ENCODE measurements at regions not wholly inside any gene's neighbourhood (a gene's known extent, or its start where the extent isn't known, plus 50 kb on each side); places are given as distances from the start of the nearest gene placed in this dataset.

DNA sequence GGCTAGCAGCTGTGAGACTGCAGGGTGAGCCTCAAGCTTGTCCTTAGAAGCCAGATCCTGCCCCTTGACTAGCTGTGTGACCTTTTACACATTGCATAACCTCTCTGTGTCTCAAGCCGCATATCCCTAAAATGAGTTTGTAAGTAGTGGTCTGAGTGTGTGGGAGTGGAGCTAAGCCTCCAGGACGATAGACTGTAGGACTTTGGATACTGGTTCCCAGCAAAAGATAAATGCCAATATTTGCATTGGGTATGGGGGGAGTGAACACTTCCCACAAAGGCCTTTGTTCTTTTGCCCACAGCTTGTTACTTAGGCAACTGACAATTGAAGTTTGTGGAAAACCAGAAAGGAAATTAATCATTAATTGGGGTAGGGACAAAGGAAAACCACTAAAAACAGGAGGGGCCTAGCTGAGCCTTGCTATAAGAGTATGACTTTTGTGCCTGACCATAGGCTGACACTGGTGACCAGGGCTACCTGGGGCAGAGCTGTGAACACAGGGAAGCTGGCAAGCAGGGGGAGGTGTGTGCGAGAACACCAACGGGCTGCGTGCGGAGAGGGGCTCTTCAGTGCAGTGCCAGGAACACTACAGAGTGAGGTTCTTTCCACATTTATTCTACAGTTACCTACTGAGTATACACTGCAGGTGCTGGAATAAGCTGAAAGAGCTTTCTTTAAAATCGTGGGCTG, 102.4 kb upstream of the ETV3 start:
- H3K4me3 Mint-ChIP-seq = no peak overlapping the region
- TF ChIP-seq, protein P1, sequence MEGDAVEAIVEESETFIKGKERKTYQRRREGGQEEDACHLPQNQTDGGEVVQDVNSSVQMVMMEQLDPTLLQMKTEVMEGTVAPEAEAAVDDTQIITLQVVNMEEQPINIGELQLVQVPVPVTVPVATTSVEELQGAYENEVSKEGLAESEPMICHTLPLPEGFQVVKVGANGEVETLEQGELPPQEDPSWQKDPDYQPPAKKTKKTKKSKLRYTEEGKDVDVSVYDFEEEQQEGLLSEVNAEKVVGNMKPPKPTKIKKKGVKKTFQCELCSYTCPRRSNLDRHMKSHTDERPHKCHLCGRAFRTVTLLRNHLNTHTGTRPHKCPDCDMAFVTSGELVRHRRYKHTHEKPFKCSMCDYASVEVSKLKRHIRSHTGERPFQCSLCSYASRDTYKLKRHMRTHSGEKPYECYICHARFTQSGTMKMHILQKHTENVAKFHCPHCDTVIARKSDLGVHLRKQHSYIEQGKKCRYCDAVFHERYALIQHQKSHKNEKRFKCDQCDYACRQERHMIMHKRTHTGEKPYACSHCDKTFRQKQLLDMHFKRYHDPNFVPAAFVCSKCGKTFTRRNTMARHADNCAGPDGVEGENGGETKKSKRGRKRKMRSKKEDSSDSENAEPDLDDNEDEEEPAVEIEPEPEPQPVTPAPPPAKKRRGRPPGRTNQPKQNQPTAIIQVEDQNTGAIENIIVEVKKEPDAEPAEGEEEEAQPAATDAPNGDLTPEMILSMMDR (IDR thresholded peaks at IDR 0.05) = no peak
- POLR2A ChIA-PET = no interaction called here
- H3K9me3 Mint-ChIP-seq = no peaks in the 10 kb centered on the region
- no peaks in the 10 kb centered on the region for H3K36me3 Mint-ChIP-seq (ENCODE audit: low read depth)
- CTCF ChIA-PET = no interaction called here
- intact Hi-C loops (cut with micrococcal nuclease) = no loop called here
- no peak for ATAC-seq
- no peak overlapping the region for H3K27ac Mint-ChIP-seq
- no peak for DNase-seq
- peaks cover 12% of the 10 kb centered on the region for H3K27me3 Mint-ChIP-seq
- no peaks in the 10 kb centered on the region for H3K4me1 Mint-ChIP-seq (ENCODE audit: low read depth)

DNA sequence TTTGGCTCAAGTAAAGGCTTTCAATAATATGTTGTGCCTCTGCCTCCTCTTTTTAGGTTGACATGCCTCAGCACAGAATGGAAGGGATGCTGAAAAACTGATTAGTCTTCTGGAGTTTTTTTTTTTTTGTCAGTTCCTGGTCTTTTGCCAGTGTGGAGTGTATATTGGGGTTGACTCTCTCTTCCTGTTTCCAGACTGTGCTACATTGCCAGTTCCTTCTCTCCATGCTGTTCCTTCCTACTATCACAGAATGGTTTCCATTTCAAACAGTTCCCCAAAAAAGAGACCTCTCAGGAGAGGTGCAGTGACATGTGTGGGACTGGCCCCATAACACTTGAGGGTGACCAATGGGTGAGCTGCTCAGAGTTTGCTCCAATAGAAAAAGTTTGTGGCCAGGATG, 101.7 kb upstream of the ETV3 start:
- no peaks in the 10 kb centered on the region for H3K4me1 Mint-ChIP-seq (ENCODE audit: low read depth)
- peaks cover 8% of the 10 kb centered on the region for H3K27me3 Mint-ChIP-seq
- no peaks in the 10 kb centered on the region for H3K9me3 Mint-ChIP-seq
- no peaks in the 10 kb centered on the region for H3K36me3 Mint-ChIP-seq (ENCODE audit: low read depth)
- no peak for DNase-seq
- no peak for ATAC-seq
- ChIA-PET CTCF (no interaction called here), POLR2A (no interaction called here)
- H3K4me3 Mint-ChIP-seq = no peak overlapping the region
- TF ChIP-seq, protein P1 (IDR thresholded peaks at IDR 0.05) = no peak
- H3K27ac Mint-ChIP-seq = no peak overlapping the region
- intact Hi-C loops (cut with micrococcal nuclease) = no loop called here

DNA sequence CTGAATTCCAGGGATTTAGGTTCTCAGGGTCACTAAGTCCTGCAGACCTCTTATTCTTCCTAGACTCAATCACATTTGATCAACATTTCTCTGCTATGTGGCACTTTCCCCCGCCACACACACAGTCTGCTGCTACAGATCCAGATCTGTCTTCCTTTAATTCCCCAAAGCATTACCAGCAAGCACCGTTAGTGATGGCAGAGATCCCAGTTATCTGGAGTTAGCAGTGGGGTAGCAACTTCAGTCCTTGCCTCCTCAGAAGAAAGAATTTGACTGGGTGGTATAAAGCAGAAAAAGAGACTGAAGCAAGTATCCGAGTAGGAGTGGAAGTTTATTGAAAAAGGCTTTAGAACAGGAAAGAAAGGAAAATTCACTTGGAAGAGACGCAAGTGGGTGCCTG, 100.4 kb upstream of the ETV3 start:
- Mint-ChIP-seq H3K4me1 (ENCODE audit: low read depth) (no peaks in the 10 kb centered on the region), H3K4me3 (no peak overlapping the region), H3K36me3 (ENCODE audit: low read depth) (no peaks in the 10 kb centered on the region), H3K27ac (no peak overlapping the region), H3K9me3 (no peaks in the 10 kb centered on the region), H3K27me3 (peaks cover 3% of the 10 kb centered on the region)
- ATAC-seq = no peak
- ChIA-PET POLR2A (no interaction called here), CTCF (no interaction called here)
- no peak for DNase-seq
- intact Hi-C loops (cut with micrococcal nuclease) = no loop called here
- TF ChIP-seq, protein P1 (IDR thresholded peaks at IDR 0.05) = no peak

DNA sequence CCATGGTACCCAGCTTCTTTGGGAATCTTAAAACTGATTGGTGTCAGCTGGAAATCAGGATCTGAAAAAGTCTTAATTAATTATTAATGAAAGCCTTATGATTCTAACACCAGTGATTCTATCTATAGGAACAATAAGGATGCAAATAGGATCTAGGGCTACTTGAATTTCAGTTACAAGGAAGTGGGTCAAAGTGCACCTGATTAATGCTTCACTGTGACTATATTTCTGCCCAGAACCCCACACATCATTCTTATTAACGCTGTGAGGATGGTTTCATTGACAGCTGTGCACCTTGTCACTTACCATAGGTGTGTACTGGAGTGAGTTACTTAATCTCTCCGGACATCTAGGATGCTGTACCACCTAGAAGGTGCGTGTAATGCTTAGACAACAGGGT, 99.8 kb upstream of the ETV3 start:
- Mint-ChIP-seq H3K27ac (no peak overlapping the region), H3K4me3 (no peak overlapping the region), H3K4me1 (ENCODE audit: low read depth) (no peaks in the 10 kb centered on the region), H3K27me3 (no peaks in the 10 kb centered on the region), H3K36me3 (ENCODE audit: low read depth) (no peaks in the 10 kb centered on the region), H3K9me3 (no peaks in the 10 kb centered on the region)
- DNase-seq (no peak), ATAC-seq (no peak)
- TF ChIP-seq, protein P1 (IDR thresholded peaks at IDR 0.05) = no peak
- ChIA-PET CTCF (no interaction called here), POLR2A (no interaction called here)
- intact Hi-C loops (cut with micrococcal nuclease) = no loop called here

DNA sequence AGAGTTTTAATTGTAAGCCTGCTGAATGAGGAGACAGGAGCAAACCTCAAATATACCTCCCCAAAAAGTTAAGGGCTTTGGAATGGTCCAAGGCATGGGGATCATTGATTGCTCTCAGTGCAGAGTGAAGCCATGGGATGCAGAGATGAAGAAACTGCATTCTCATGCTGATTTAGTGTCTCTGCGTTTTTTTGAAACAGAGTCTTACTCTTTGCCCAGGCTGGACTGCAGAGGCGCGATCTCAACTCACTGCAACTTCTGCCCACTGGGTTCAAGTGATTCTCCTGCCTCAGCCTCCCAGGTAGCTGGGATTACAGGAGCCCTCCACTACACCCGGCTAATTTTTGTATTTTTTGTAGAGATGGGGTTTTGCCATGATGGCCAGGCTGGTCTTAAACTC, 99.3 kb upstream of the ETV3 start:
- TF ChIP-seq, protein P1 (IDR thresholded peaks at IDR 0.05) = no peak

More for the DNA sequence above, 99.3 kb upstream of the ETV3 start:
- intact Hi-C loops (cut with micrococcal nuclease) = no loop called here
- CTCF ChIA-PET = no interaction called here
- H3K4me1 Mint-ChIP-seq (ENCODE audit: low read depth) = no peaks in the 10 kb centered on the region
- H3K27me3 Mint-ChIP-seq = no peaks in the 10 kb centered on the region
- no peaks in the 10 kb centered on the region for H3K36me3 Mint-ChIP-seq (ENCODE audit: low read depth)
- ATAC-seq (no peak), DNase-seq (no peak)
- H3K9me3 Mint-ChIP-seq = no peaks in the 10 kb centered on the region
- no peak overlapping the region for H3K4me3 Mint-ChIP-seq
- POLR2A ChIA-PET = no interaction called here
- no peak overlapping the region for H3K27ac Mint-ChIP-seq
